UCSD-AML1 (cell line): ENCODE measurements at regions not wholly inside any gene's neighbourhood (a gene's known extent, or its start where the extent isn't known, plus 50 kb on each side); places are given as distances from the start of the nearest gene placed in this dataset.

Experiments
- DNase-seq: peaks from one replicate; lab custom pipeline; 2025; ENCODE audit not compliant: unreplicated experiment; lab: John Stamatoyannopoulos, UW

DNA sequence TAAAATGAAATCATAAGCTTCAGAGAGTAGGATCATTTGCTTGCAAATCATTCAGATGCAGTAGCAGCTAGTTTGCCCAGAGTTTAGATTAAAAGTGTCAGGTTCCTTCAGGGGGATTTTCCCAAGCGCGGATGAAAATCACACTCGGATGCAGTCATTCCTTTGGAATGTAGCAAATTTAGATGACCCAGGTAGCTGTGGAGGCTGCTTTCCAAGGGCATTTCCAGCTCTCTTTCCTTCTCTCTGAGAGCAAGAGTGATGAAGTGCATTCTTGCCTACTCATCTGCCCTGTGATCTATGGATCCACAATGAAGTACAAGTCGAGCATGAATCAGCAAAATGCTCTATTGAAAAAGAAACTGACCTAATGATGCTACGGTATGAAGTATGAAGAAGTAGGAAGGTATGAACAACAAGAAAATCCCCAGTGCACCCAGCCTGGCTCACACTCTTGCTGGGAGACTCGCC is 200.2 kb downstream of the PLK2 start:
- DNase-seq = no peak

- DNase-seq = no peak
These were observed 200.8 kb downstream of the PLK2 start for GRCh38 chr5:58258984-58259684.

GRCh38 chr5:58255970-58256369 is 203.9 kb downstream of the PLK2 start:
- no peak for DNase-seq

DNA sequence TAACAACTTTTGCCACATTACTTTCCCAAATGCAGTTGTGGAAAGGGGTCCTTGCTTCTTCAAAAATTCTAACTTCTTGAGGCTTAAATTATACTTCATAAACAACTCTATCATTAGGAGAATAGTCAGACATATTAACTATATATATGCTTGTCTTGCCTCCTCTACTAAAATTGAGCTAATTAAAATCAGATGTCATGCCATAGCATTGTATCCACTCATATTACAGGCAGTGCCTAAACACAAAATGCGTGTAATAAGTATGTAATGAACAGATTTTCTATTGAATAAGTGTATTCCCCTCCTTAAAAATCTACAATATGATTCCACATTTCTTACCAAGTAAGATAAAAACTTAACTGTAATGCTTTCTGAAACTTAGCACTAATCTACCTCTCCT is 204.5 kb downstream of the PLK2 start:
- DNase-seq = no peak

- no peak for DNase-seq
These were observed 211.7 kb downstream of the PLK2 start for GRCh38 chr5:58248221-58248620.

DNA sequence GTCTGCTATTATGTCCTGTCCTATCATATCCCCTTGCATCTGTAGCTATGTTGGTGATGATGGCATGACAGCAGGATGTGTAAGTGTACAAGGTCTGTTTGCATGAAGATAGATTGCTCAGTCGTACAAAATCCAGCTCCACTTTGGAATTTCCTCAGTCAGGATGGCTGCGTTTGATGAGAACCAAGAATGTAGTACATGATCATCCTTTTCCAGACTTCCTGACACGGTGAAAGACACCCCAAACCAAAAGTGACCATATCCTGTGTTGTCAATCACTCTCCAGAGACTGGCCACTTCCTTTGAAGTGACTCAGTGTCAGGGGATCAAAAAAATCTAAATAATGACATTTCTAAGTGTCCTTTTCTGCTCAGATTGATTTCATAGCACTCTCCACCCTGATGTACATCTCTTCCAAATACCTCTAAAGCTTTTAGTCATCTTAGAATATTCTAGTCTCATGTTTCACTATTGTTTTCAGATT is 213.4 kb downstream of the PLK2 start:
- no peak for DNase-seq

- no peak for DNase-seq
These were observed 214.4 kb downstream of the PLK2 start for GRCh38 chr5:58245476-58245840.

DNA sequence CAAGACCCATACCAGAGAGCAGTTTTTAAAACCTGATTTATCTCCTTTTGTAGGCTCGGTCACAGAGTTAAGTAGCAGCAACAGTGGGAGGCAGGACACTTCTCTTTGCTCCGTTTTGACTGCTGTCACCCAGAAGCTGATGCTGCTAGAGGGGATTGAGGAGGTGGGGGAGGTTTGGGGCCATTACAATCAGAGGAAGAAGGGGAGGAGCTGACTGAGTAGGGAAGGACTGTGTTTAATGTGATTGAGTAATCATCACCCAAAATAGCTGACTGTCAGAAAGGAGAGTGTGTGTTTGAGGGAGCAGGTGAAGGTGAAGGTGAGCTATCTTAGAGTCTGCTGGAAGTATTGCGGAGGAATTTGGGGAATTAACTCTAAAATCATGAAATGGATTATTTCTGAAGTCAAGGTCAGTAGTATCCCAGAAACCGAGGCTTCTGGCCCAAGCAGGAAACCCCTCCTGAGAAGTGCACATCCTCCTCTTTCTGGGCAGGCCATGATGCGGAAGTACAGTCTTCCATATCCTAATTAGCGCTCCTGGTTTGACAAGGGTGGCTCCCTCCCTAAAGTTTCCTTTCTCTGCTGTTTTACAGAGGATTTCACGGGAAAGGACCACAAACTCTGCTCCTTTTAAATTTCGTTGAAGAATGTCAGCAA is 214.9 kb downstream of the PLK2 start:
- DNase-seq = peak; percentile 25

- DNase-seq = no peak
These were observed 218.5 kb downstream of the PLK2 start for GRCh38 chr5:58241389-58241788.

DNA sequence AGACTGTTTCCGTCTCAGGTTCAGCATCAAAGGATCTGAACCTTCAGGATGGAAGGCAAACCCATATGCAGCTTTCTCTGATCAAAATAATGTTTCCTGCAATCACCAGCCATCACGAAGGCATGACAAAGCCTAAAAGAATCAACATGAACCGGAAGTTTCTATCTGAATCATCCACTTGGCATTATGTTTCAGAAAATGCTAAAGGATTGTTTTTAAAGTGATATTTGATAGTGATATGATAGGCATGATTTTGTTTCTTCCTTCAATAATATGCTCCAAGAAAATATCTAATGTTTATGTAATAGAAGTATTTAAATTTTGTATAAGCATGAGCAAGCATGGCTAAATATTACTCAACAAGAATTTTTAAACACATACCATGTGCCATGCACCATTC is 219.6 kb downstream of the PLK2 start:
- no peak for DNase-seq

GRCh38 chr5:58239731-58240130 is 220.2 kb downstream of the PLK2 start:
- no peak for DNase-seq

DNA sequence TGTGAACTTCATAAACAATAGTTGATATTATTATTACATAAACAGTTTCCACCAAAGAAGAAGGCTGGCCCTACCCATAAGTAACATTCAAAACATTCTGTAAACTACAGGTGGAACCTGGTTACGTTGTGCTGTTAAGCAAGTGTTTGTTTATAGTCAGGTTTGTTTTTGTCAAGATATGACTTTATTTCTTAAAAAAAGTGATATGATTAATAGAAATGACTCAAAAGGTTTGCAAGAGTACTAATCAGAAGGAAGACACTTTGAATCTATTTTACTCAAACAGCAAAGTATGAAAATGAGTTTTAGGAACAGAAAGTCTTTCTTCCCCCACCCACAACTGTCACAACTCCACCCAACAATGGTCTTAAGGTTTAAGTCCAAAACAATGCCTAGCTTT is 220.8 kb downstream of the PLK2 start:
- DNase-seq = no peak

- DNase-seq = no peak
These were observed 223.4 kb downstream of the PLK2 start for GRCh38 chr5:58236498-58236897.

GRCh38 chr5:58235299-58235698 is 224.6 kb downstream of the PLK2 start:
- DNase-seq = no peak

DNA sequence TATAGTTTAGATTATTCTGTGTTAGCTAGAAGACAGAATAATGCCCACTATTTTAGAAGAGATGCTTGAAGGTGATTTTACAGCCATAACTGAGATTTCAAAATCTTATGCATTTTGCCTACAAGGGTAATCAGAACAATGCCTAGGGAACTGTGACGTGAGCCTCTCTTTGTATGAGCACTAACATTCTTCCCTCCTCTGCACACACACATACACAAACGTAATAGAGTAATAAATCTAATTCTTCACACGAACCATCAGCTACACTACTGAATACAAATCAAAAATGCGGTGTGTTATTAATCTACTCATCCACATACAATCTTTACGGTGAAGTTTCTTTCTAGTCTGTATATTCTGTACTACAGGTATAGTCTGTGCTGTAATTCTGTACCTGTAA is 227.8 kb downstream of the PLK2 start:
- DNase-seq = no peak

DNA sequence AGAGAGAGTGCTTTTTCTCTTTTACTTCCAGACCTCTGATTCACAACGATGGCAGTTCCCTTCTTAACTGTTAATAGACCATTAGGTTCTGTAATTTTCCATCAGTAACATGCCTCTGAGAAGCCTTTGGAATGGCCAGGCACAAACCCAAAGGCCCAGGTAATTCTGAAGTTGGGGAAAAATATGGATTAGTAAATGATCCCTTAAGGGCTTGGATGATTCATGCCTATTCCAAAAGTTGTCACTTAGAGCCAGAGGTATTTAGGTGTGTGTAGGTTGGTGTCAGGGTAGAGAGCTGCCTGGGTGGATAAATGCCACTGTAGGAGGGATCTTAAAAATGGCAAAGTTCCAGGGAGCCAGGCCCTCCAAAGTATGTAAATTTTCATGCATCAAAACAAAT is 228.8 kb downstream of the PLK2 start:
- DNase-seq = no peak

- no peak for DNase-seq
These were observed 231.0 kb downstream of the PLK2 start for GRCh38 chr5:58228896-58229295.

- DNase-seq = no peak
These were observed 232.0 kb downstream of the PLK2 start for GRCh38 chr5:58227858-58228257.

DNA sequence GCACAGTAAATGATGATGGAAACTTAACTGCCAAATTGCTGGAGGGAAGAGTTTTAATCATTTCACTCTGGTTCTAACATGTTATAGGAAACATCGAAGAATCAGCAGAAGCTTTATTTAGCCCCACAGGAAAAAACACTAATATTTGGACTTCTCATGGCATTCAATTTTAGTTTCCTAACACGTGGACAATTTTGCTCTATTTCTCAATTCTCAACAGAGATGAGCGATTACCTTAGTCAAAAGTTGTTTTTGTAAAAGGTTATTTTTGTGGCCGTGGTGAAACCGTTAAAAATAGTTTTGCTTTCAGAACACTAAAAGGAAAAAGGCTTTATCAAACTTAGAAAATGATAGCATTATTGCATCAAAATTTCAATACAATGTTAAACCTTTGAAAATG is 235.2 kb downstream of the PLK2 start:
- no peak for DNase-seq

GRCh38 chr5:58224221-58224620 is 235.7 kb downstream of the PLK2 start:
- DNase-seq = no peak

DNA sequence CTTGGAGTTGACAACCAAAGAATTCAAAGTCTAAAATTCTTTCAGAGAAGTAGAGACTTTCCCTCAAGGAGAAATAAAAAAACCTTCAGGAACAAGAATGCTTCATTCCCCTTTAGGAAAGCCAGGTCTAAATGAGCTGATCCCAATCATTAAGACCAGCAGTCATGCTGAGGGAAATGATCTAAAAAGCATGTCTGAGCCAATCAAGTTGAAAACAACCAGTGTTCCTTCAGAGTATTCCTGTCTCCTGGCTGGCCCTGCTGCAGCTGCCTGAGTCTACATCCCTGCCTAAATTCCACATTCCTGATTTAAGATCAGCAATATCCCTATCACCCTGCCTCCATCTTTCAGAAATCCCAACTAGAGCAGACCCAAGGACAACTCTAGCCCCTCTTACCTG is 244.5 kb downstream of the PLK2 start:
- DNase-seq = no peak

DNA sequence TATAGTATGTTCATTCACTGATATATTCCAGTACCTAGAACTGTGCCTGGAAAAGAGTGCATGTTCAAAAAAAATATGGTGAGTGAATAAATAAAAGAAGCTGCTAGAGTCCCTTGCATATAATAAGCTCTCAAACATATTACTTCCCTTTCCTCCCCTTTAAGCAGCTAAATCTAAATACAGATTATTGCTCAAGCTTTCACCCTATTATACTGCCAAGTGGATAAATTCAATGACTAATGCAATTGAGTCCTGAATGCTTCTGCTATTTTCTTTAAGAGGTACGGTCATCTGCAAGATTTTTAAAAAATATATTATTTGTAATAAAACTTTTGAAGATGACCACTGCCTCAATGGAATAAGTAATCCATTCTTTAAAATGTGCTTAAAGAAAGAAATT is 248.4 kb downstream of the PLK2 start:
- no peak for DNase-seq

DNA sequence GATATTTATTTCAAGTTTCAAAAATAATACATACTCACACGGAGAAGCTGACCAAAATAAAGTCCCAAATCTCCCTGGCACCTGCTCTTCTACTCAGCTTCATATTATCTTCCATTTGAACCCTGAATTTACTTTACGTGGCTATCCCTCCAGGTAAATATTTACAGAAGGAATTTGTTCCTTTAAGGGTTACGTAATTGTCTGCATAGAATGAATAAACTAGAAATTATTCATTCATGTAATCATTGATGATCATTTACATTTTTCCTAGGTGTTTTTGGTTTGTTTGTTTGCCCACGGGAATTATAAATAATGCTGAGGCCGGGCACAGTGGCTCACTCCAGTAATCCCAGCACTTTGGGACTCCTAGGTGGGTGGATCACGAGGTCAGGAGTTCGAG is 251.2 kb downstream of the PLK2 start:
- no peak for DNase-seq
